ENCODE measurements at regions not wholly inside any gene's neighbourhood (a gene's known extent, or its start where the extent isn't known, plus 50 kb on each side); places are given as distances from the start of the nearest gene placed in this dataset.

DNA sequence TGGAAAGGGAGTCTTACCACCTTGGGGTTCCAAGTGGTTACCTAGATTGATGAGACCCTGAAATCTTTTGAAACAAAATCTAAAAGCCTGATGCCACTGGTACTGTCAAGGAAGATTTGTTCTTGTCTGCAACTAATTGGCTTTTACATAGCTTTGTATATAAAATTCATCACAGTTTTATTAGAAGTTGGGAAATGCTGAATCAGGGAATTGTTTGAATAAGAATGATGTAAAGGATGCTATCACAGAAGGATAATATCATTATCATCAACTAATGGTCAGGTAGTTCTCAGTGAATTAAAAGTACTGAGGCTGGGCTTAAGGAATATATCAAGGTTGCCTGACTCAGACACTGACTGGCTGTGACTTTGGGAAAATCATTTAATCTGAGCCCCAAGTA, 248.3 kb upstream of the STXBP6 start:
- TF ChIP-seq CREB1 (IDR thresholded peaks at IDR 0.05; ENCODE audit: low read depth) (no peak), CEBPB (IDR thresholded peaks at IDR 0.05) (no peak), EGR1 (IDR thresholded peaks at IDR 0.05) (no peak), NFIC (IDR thresholded peaks at IDR 0.05) (no peak), YY1 (IDR thresholded peaks at IDR 0.05; ENCODE audit: low read depth) (no peak), ZBTB7A (IDR thresholded peaks at IDR 0.05; ENCODE audit: low read depth) (no peak), FOXM1 (IDR thresholded peaks at IDR 0.05; ENCODE audit: borderline replicate concordance, low read depth) (no peak), TAF1 (IDR thresholded peaks at IDR 0.05; ENCODE audit: low read depth) (no peak)
- TF ChIP-seq, protein P1, sequence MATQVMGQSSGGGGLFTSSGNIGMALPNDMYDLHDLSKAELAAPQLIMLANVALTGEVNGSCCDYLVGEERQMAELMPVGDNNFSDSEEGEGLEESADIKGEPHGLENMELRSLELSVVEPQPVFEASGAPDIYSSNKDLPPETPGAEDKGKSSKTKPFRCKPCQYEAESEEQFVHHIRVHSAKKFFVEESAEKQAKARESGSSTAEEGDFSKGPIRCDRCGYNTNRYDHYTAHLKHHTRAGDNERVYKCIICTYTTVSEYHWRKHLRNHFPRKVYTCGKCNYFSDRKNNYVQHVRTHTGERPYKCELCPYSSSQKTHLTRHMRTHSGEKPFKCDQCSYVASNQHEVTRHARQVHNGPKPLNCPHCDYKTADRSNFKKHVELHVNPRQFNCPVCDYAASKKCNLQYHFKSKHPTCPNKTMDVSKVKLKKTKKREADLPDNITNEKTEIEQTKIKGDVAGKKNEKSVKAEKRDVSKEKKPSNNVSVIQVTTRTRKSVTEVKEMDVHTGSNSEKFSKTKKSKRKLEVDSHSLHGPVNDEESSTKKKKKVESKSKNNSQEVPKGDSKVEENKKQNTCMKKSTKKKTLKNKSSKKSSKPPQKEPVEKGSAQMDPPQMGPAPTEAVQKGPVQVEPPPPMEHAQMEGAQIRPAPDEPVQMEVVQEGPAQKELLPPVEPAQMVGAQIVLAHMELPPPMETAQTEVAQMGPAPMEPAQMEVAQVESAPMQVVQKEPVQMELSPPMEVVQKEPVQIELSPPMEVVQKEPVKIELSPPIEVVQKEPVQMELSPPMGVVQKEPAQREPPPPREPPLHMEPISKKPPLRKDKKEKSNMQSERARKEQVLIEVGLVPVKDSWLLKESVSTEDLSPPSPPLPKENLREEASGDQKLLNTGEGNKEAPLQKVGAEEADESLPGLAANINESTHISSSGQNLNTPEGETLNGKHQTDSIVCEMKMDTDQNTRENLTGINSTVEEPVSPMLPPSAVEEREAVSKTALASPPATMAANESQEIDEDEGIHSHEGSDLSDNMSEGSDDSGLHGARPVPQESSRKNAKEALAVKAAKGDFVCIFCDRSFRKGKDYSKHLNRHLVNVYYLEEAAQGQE (IDR thresholded peaks at IDR 0.05; ENCODE audit: low read depth), result no peak
- TF ChIP-seq, protein P2, sequence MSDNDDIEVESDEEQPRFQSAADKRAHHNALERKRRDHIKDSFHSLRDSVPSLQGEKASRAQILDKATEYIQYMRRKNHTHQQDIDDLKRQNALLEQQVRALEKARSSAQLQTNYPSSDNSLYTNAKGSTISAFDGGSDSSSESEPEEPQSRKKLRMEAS (IDR thresholded peaks at IDR 0.05), result no peak
